GM12864 (cell line): ENCODE measurements at regions not wholly inside any gene's neighbourhood (a gene's known extent, or its start where the extent isn't known, plus 50 kb on each side); places are given as distances from the start of the nearest gene placed in this dataset.

Experiments used
- DNase-seq: peaks from one replicate; pipeline ENCODE4 v3.0.0-alpha.2; 2011; ENCODE audit warnings: low read depth
- H3K4me3 ChIP-seq: 2 replicates; pipeline ENCODE4 v1.5.1; 2011; ENCODE audit warnings: mild to moderate bottlenecking, low read depth, low read length, control low read depth
- CTCF ChIP-seq: IDR thresholded peaks from 2 replicates; pipeline ENCODE4 v1.5.1; 2011; ENCODE audit warnings: low read depth, mild to moderate bottlenecking, moderate library complexity, low read length, control low read depth, inconsistent platforms; ENCODE audit errors: missing control alignments

GRCh38 chr5:1944408-1944807 lies 61.7 kb upstream of the IRX4 start:
- H3K4me3 ChIP-seq, result no peak overlapping the region
- DNase-seq, result no peak
- TF ChIP-seq CTCF, result no peak

GRCh38 chr5:1943481-1943880 lies 60.8 kb upstream of the IRX4 start:
- no peak for DNase-seq
- no peak overlapping the region for H3K4me3 ChIP-seq
- TF ChIP-seq CTCF, result no peak

DNA sequence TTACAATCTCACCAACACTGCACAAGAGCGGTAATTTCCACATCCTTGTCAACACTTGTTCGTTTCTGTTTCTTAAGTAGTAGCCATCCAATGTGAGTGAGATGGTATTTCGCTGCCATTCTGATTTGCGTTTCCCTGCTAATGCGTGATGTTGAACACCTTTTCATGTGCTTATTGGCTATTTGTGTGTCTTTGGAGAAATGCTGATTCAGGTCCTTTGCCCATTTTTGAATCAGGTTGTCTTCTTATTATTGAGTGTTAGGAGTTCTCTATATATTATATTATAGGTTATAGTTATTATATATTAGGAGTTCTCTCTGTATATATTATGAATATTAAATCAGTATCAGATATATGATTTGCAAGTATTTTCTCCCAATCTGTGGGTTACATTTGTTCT lies 59.9 kb upstream of the IRX4 start:
- DNase-seq, result no peak
- TF ChIP-seq CTCF, result no peak
- H3K4me3 ChIP-seq, result no peak overlapping the region

DNA sequence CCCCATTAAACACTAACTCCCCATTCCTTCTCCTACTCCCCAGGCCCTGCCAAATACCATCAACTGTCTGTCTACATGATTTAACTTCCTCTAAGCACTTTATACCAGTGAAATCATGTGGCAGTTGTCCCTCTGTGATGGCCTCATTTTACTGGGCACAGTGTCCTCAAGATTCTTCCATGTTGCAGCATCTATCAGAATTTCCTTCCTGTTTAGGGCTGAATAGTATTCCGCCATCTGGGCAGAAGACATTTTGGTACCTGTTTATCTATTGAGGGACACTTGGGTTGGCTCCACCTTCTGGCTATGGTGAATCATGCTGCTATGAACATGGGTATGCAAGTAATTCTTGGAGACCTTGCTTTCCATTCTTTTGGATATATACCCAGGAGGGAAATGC lies 59.4 kb upstream of the IRX4 start:
- DNase-seq, result no peak
- TF ChIP-seq CTCF, result no peak
- no peak overlapping the region for H3K4me3 ChIP-seq

GRCh38 chr5:1939256-1939655 lies 56.5 kb upstream of the IRX4 start:
- DNase-seq, result no peak
- TF ChIP-seq CTCF, result no peak
- H3K4me3 ChIP-seq, result no peak overlapping the region

GRCh38 chr5:1938310-1939000 lies 55.7 kb upstream of the IRX4 start:
- no peak overlapping the region for H3K4me3 ChIP-seq
- TF ChIP-seq CTCF, result no peak
- DNase-seq, result no peak

GRCh38 chr5:1937590-1937989 lies 54.9 kb upstream of the IRX4 start:
- H3K4me3 ChIP-seq, result no peak overlapping the region
- no peak for TF ChIP-seq CTCF
- DNase-seq, result no peak
